Suprapubic skin (tissue), 4 donors: ENCODE measurements at regions not wholly inside any gene's neighbourhood (a gene's known extent, or its start where the extent isn't known, plus 50 kb on each side); places are given as distances from the start of the nearest gene placed in this dataset.

Experiments used
- CTCF ChIP-seq, 2 donors: fragments of 200-600 bp in 1 of 2; fragments of 450-650 bp in 1 of 2; sonication (generic) in 1 of 2; IDR thresholded peaks; one replicate each; pipeline ENCODE4 v1.5.1; 2016 to 2019; ENCODE audit warnings: antibody characterized with exemption in 2 of 2, mild to moderate bottlenecking in 1 of 2, moderate library complexity in 1 of 2
- EP300 ChIP-seq: sonication (generic); formaldehyde crosslinking; IDR thresholded peaks from one replicate; pipeline ENCODE4 v1.6.1; 2017; ENCODE audit warnings: antibody characterized with exemption
- POLR2A ChIP-seq, 2 donors: fragments of 450-650 bp; IDR thresholded peaks; one replicate each; pipeline ENCODE4 v1.6.1; 2017; ENCODE audit warnings: antibody characterized with exemption in 2 of 2, mild to moderate bottlenecking in 2 of 2, moderate library complexity in 2 of 2
- POLR2AphosphoS5 ChIP-seq, 3 donors: sonication (generic); formaldehyde crosslinking; IDR thresholded peaks; one replicate each; pipeline ENCODE4 v1.6.1; 2017; ENCODE audit warnings: antibody characterized with exemption in 3 of 3

- TF ChIP-seq CTCF (IDR thresholded peaks at IDR 0.05) (no peak), POLR2A (IDR thresholded peaks at IDR 0.05) (no peak), EP300 (no peak), POLR2AphosphoS5 (IDR thresholded peaks at IDR 0.05) (no peak)
Observed at GRCh38 chr20:53725575-53725970, 131.9 kb upstream of the ZNF217 start.
